Loucy (cell line): ENCODE measurements at regions not wholly inside any gene's neighbourhood (a gene's known extent, or its start where the extent isn't known, plus 50 kb on each side); places are given as distances from the start of the nearest gene placed in this dataset.
"Not testable (repeated sequence)": the region's sequence is repeated elsewhere in the genome, so short reads cannot be mapped to it uniquely, and the experiment has no call there.

Experiments
- H2AFZ ChIP-seq: fragments of 200-600 bp; sonication (generic); 2 replicates; pipeline ENCODE4 v1.6.0; 2016; ENCODE audit warnings: antibody characterized with exemption, mild to moderate bottlenecking, low read length, moderate library complexity
- H3F3A ChIP-seq: fragments of 200-600 bp; 2 replicates; pipeline ENCODE4 v1.6.0; 2016; ENCODE audit warnings: antibody characterized with exemption, low read depth, mild to moderate bottlenecking
- H3K27me3 ChIP-seq: fragments of 200-600 bp; sonication (generic); 2 replicates; pipeline ENCODE4 v1.6.1; 2014; ENCODE audit warnings: low read length, mild to moderate bottlenecking; ENCODE audit not compliant: insufficient read depth, poor library complexity, severe bottlenecking
- H3K36me3 ChIP-seq: fragments of 200-600 bp; sonication (generic); 2 replicates; pipeline ENCODE4 v1.6.1; 2016; ENCODE audit warnings: low read length; ENCODE audit not compliant: insufficient read depth
- H3K4me1 ChIP-seq: fragments of 200-600 bp; sonication (generic); 2 replicates; pipeline ENCODE4 v1.5.1; 2014; ENCODE audit warnings: low read length, mild to moderate bottlenecking; ENCODE audit not compliant: insufficient read depth, poor library complexity, severe bottlenecking
- H3K4me2 ChIP-seq: fragments of 200-600 bp; sonication (generic); 2 replicates; pipeline ENCODE4 v1.6.0; 2014; ENCODE audit warnings: antibody characterized with exemption, low read length, low read depth, mild to moderate bottlenecking; ENCODE audit not compliant: poor library complexity, severe bottlenecking
- H3K4me3 ChIP-seq: fragments of 200-600 bp; sonication (generic); 2 replicates; pipeline ENCODE4 v1.5.1; 2014; ENCODE audit warnings: low read length, mild to moderate bottlenecking, mixed read lengths; ENCODE audit not compliant: poor library complexity, severe bottlenecking
- H3K79me2 ChIP-seq: fragments of 200-600 bp; sonication (generic); 2 replicates; pipeline ENCODE4 v1.6.1; 2014; ENCODE audit warnings: low read length; ENCODE audit not compliant: insufficient read depth
- H3K9ac ChIP-seq: fragments of 200-600 bp; sonication (generic); 2 replicates; pipeline ENCODE4 v1.6.0; 2014; ENCODE audit warnings: mild to moderate bottlenecking, low read depth, low read length, moderate library complexity; ENCODE audit not compliant: poor library complexity, severe bottlenecking
- H3K9me2 ChIP-seq: fragments of 200-600 bp; sonication (generic); replicated peaks from 2 replicates; pipeline ENCODE4 v1.6.1; 2016; ENCODE audit warnings: low read depth, low read length, mixed read lengths
- H3K9me3 ChIP-seq: fragments of 200-600 bp; sonication (generic); 2 replicates; pipeline ENCODE4 v1.6.1; 2014; ENCODE audit warnings: mild to moderate bottlenecking, antibody characterized with exemption, low read length, low read depth; ENCODE audit not compliant: insufficient read depth
- H4K20me1 ChIP-seq: fragments of 200-600 bp; sonication (generic); 2 replicates; pipeline ENCODE4 v1.6.0; 2014; ENCODE audit warnings: antibody characterized with exemption, low read length, mild to moderate bottlenecking; ENCODE audit not compliant: insufficient read depth, poor library complexity, severe bottlenecking
- CTCF ChIP-seq: fragments of 200-600 bp; sonication (generic); conservative IDR thresholded peaks from 2 replicates; pipeline ENCODE4 v1.5.1; 2014; ENCODE audit warnings: mild to moderate bottlenecking, antibody characterized with exemption, low read length
- EZH2phosphoT487 ChIP-seq: fragments of 200-600 bp; IDR thresholded peaks from 2 replicates; pipeline ENCODE4 v1.6.1; 2018; ENCODE audit warnings: antibody characterized with exemption, mild to moderate bottlenecking, moderate library complexity, borderline replicate concordance

- Histone ChIP-seq H4K20me1 (no peaks in the 10 kb centered on the region), H3K36me3 (no peaks in the 10 kb centered on the region), H3K79me2 (no peaks in the 10 kb centered on the region), H3K4me3 (no peak overlapping the region), H2AFZ (no peak overlapping the region), H3K4me1 (no peaks in the 10 kb centered on the region), H3K27me3 (no peaks in the 10 kb centered on the region), H3K9ac (no peak overlapping the region), H3F3A (no peaks in the 10 kb centered on the region), H3K4me2 (no peak overlapping the region), H3K9me2 (no peaks in the 10 kb centered on the region), H3K9me3 (no peaks in the 10 kb centered on the region)
- TF ChIP-seq CTCF (no peak), EZH2phosphoT487 (no peak)
These were observed 2146.5 kb downstream of the TP53TG3F start for GRCh38 chr16:35605921-35606320.

- H3K4me3 ChIP-seq, H4K20me1 ChIP-seq, H3K36me3 ChIP-seq, H3K9me3 ChIP-seq, H3F3A ChIP-seq, H3K4me2 ChIP-seq, H3K79me2 ChIP-seq, H2AFZ ChIP-seq, H3K4me1 ChIP-seq, H3K9me2 ChIP-seq, H3K27me3 ChIP-seq, H3K9ac ChIP-seq: not testable (repeated sequence)
These were observed 2155.5 kb downstream of the TP53TG3F start for GRCh38 chr16:35614883-35615282.

GRCh38 chr16:35619176-35619575 lies 2159.8 kb downstream of the TP53TG3F start:
- not testable (repeated sequence) for H4K20me1 ChIP-seq, H3K79me2 ChIP-seq, H3K9me3 ChIP-seq, H3K27me3 ChIP-seq, H3F3A ChIP-seq, H2AFZ ChIP-seq, H3K36me3 ChIP-seq, H3K4me1 ChIP-seq, H3K9ac ChIP-seq, H3K4me2 ChIP-seq, H3K4me3 ChIP-seq, H3K9me2 ChIP-seq

GRCh38 chr16:35626041-35626440 lies 2166.6 kb downstream of the TP53TG3F start:
- no peak for TF ChIP-seq CTCF
- no peak for TF ChIP-seq EZH2phosphoT487
- Histone ChIP-seq H3K9me3 (no peaks in the 10 kb centered on the region; the same call in 1 of the 2 replicates), H3K9ac (no peak overlapping the region), H3K27me3 (no peaks in the 10 kb centered on the region), H3K79me2 (no peaks in the 10 kb centered on the region), H3K4me3 (no peak overlapping the region), H3F3A (no peaks in the 10 kb centered on the region), H3K4me2 (no peak overlapping the region), H3K4me1 (no peaks in the 10 kb centered on the region), H3K36me3 (no peaks in the 10 kb centered on the region), H2AFZ (no peak overlapping the region), H3K9me2 (no peaks in the 10 kb centered on the region), H4K20me1 (no peaks in the 10 kb centered on the region)
